ENCODE measurements at regions not wholly inside any gene's neighbourhood (a gene's known extent, or its start where the extent isn't known, plus 50 kb on each side); places are given as distances from the start of the nearest gene placed in this dataset.

- TF ChIP-seq CTCF (IDR thresholded peaks at IDR 0.05; ENCODE audit: low read length) (no peak), EZH2 (IDR thresholded peaks at IDR 0.05; ENCODE audit: borderline replicate concordance, low read length) (no peak)
These were observed 215.9 kb downstream of the IRS1 start for GRCh38 chr2:226583715-226584114.

All from OCI-LY1 (cell line).